T-helper 9 cell (primary cell): ENCODE measurements at regions not wholly inside any gene's neighbourhood (a gene's known extent, or its start where the extent isn't known, plus 50 kb on each side); places are given as distances from the start of the nearest gene placed in this dataset.

Source experiments
- DNase-seq: peaks from one replicate; pipeline ENCODE4 v3.0.0-alpha.2; 2020

- DNase-seq: no peak
Measured at GRCh38 chr16:86919578-86920305, 341.4 kb downstream of the FOXL1 start.

GRCh38 chr16:86921289-86921688 is 342.9 kb downstream of the FOXL1 start:
- DNase-seq: no peak

- DNase-seq: no peak
Measured at GRCh38 chr16:86922311-86922710, 344.0 kb downstream of the FOXL1 start.

- no peak for DNase-seq
Measured at GRCh38 chr16:86923656-86924055, 345.3 kb downstream of the FOXL1 start.

- no peak for DNase-seq
Measured at GRCh38 chr16:86924537-86924936, 346.2 kb downstream of the FOXL1 start.

GRCh38 chr16:86925067-86925791 is 346.9 kb downstream of the FOXL1 start:
- no peak for DNase-seq

- no peak for DNase-seq
Measured at GRCh38 chr16:86926181-86927094, 348.1 kb downstream of the FOXL1 start.

GRCh38 chr16:86927699-86928098 is 349.4 kb downstream of the FOXL1 start:
- DNase-seq: no peak

- no peak for DNase-seq
Measured at GRCh38 chr16:86928523-86929011, 350.2 kb downstream of the FOXL1 start.

GRCh38 chr16:86929057-86929871 is 350.9 kb downstream of the FOXL1 start:
- no peak for DNase-seq

GRCh38 chr16:86930001-86930400 is 351.7 kb downstream of the FOXL1 start:
- no peak for DNase-seq

GRCh38 chr16:86930663-86931373 is 352.5 kb downstream of the FOXL1 start:
- DNase-seq: no peak

GRCh38 chr16:86931410-86931941 is 353.1 kb downstream of the FOXL1 start:
- no peak for DNase-seq

- DNase-seq: no peak
Measured at GRCh38 chr16:86932130-86932982, 354.0 kb downstream of the FOXL1 start.

- no peak for DNase-seq
Measured at GRCh38 chr16:86934581-86935375, 356.4 kb downstream of the FOXL1 start.

- DNase-seq: no peak
Measured at GRCh38 chr16:86939609-86940008, 361.3 kb downstream of the FOXL1 start.

- DNase-seq: no peak
Measured at GRCh38 chr16:86941731-86942130, 363.4 kb downstream of the FOXL1 start.

- no peak for DNase-seq
Measured at GRCh38 chr16:86942151-86943051, 364.1 kb downstream of the FOXL1 start.
